ENCODE measurements at regions not wholly inside any gene's neighbourhood (a gene's known extent, or its start where the extent isn't known, plus 50 kb on each side); places are given as distances from the start of the nearest gene placed in this dataset.
"Not testable (repeated sequence)": the region's sequence is repeated elsewhere in the genome, so short reads cannot be mapped to it uniquely, and the experiment has no call there.

GRCh38 chr2:16415861-16416260, 249.8 kb downstream of the CYRIA start:
- Mint-ChIP-seq H3K27me3 (peaks cover 8 to 35% of the 10 kb centered on the region in 2 donors), H3K9me3 (peaks cover 10% of the 10 kb centered on the region)
- not testable (repeated sequence) for DNase-seq (ENCODE audit: low spot score); H3K36me3 Mint-ChIP-seq; ATAC-seq; H3K4me1 Mint-ChIP-seq (ENCODE audit: low read depth in 2 of 2); H3K4me3 Mint-ChIP-seq; H3K27ac Mint-ChIP-seq

DNA sequence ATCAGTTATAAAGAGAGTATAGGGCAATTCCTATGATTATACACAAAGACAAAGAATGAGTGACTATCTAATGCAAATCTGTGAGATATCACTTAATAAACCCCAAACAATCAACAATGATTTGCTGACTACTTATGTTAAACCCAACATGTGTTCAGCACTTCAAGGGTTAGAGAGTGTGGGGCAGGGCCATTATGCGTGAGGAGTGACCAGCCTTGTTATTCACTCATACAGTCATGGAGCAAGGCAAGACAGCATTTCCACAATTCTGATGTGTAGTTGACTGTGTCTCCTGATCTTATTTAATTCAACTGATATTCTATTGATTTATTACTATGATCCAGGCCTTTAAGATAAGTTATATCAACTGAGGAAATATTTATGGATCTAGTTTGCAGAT, 251.7 kb downstream of the CYRIA start:
- H3K27ac Mint-ChIP-seq, result no peak overlapping the region
- H3K27me3 Mint-ChIP-seq, result peaks cover 3 to 35% of the 10 kb centered on the region in 2 donors
- H3K9me3 Mint-ChIP-seq, result peaks cover 14% of the 10 kb centered on the region
- H3K4me3 Mint-ChIP-seq, result no peak overlapping the region
- ATAC-seq (no peak), DNase-seq (ENCODE audit: low spot score) (no peak)
- H3K36me3 Mint-ChIP-seq, result no peaks in the 10 kb centered on the region
- H3K4me1 Mint-ChIP-seq (ENCODE audit: low read depth in 2 of 2), result no peaks in the 10 kb centered on the region

GRCh38 chr2:16413285-16413684, 252.3 kb downstream of the CYRIA start:
- no peak for ATAC-seq
- no peak overlapping the region for H3K4me3 Mint-ChIP-seq

GRCh38 chr2:16412321-16413030, 253.2 kb downstream of the CYRIA start:
- Mint-ChIP-seq H3K36me3 (no peaks in the 10 kb centered on the region), H3K9me3 (peaks cover 14% of the 10 kb centered on the region), H3K4me1 (ENCODE audit: low read depth in 2 of 2) (no peaks in the 10 kb centered on the region), H3K4me3 (no peak overlapping the region), H3K27ac (no peak overlapping the region), H3K27me3 (peaks cover 3 to 35% of the 10 kb centered on the region in 2 donors)
- DNase-seq (ENCODE audit: low spot score) (no peak), ATAC-seq (no peak)

More at GRCh38 chr2:16413285-16413684, 252.3 kb downstream of the CYRIA start:
- Mint-ChIP-seq H3K36me3 (no peaks in the 10 kb centered on the region), H3K4me1 (ENCODE audit: low read depth in 2 of 2) (no peaks in the 10 kb centered on the region), H3K27ac (no peak overlapping the region), H3K27me3 (peaks cover 3 to 35% of the 10 kb centered on the region in 2 donors), H3K9me3 (peaks cover 14% of the 10 kb centered on the region)
- DNase-seq (ENCODE audit: low spot score), result no peak

DNA sequence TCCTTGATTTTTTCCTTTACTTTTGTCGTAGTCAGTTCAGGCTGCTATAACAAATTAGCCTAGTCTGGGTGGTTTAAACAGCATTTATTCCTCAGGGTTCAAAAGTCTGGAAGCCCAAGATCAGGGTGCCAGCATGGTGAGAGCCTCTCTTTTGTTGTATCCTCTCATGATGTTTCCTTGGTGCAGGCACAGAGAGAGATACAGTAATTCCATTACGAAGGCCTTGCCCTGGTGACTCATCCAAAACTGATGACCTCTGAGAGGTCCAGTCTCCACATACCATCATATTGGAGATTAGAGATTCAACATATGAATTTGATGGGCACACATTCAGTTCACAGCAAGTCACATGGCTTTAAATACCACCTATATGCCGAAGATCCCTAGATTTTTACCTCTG, 253.8 kb downstream of the CYRIA start:
- peaks cover 14% of the 10 kb centered on the region for H3K9me3 Mint-ChIP-seq
- no peak for ATAC-seq
- peaks cover 3 to 35% of the 10 kb centered on the region in 2 donors for H3K27me3 Mint-ChIP-seq
- H3K27ac Mint-ChIP-seq, result no peak overlapping the region
- DNase-seq (ENCODE audit: low spot score), result no peak
- no peaks in the 10 kb centered on the region for H3K36me3 Mint-ChIP-seq
- H3K4me1 Mint-ChIP-seq (ENCODE audit: low read depth in 2 of 2), result no peaks in the 10 kb centered on the region
- H3K4me3 Mint-ChIP-seq, result no peak overlapping the region

- H3K27ac Mint-ChIP-seq, result no peak overlapping the region
- no peak overlapping the region for H3K4me3 Mint-ChIP-seq
- H3K27me3 Mint-ChIP-seq, result peaks cover 3 to 28% of the 10 kb centered on the region in 2 donors
- no peak for DNase-seq (ENCODE audit: low spot score)
- H3K36me3 Mint-ChIP-seq, result no peaks in the 10 kb centered on the region
- no peaks in the 10 kb centered on the region for H3K4me1 Mint-ChIP-seq (ENCODE audit: low read depth in 2 of 2)
- no peak for ATAC-seq
- peaks cover 14% of the 10 kb centered on the region for H3K9me3 Mint-ChIP-seq
Observed at GRCh38 chr2:16409849-16410248, 255.8 kb downstream of the CYRIA start.

DNA sequence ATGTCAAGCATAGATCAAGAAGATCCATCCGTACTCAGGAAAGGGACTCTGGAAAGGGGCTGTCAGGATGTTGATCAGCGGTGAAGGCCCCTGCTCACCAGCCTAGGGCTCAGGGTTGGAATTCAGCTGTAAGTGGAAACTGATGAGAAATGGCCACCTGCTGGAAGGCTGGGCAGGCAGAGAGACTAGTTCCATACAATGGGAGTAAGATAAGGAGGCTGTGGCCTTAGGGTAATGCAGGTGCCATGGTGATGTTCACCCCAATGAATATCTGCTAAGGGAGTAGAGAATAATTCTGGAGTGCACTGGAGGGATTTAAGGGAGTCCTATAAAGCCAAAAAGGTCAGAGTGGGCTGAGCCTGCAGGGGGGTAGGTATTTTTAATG, 256.6 kb downstream of the CYRIA start:
- Mint-ChIP-seq H3K4me1 (ENCODE audit: low read depth in 2 of 2) (no peaks in the 10 kb centered on the region), H3K27ac (no peak overlapping the region), H3K4me3 (no peak overlapping the region), H3K9me3 (peaks cover 14% of the 10 kb centered on the region), H3K36me3 (no peaks in the 10 kb centered on the region), H3K27me3 (peaks cover 3 to 28% of the 10 kb centered on the region in 2 donors)
- ATAC-seq (no peak), DNase-seq (ENCODE audit: low spot score) (no peak)

- no peak overlapping the region for H3K4me3 Mint-ChIP-seq
- no peak overlapping the region for H3K27ac Mint-ChIP-seq
- ATAC-seq, result no peak
- peaks cover 14% of the 10 kb centered on the region for H3K9me3 Mint-ChIP-seq
- H3K36me3 Mint-ChIP-seq, result no peaks in the 10 kb centered on the region
- H3K4me1 Mint-ChIP-seq (ENCODE audit: low read depth in 2 of 2), result no peaks in the 10 kb centered on the region
- peaks cover 3 to 28% of the 10 kb centered on the region in 2 donors for H3K27me3 Mint-ChIP-seq
- no peak for DNase-seq (ENCODE audit: low spot score)
Observed at GRCh38 chr2:16408331-16409005, 257.2 kb downstream of the CYRIA start.

DNA sequence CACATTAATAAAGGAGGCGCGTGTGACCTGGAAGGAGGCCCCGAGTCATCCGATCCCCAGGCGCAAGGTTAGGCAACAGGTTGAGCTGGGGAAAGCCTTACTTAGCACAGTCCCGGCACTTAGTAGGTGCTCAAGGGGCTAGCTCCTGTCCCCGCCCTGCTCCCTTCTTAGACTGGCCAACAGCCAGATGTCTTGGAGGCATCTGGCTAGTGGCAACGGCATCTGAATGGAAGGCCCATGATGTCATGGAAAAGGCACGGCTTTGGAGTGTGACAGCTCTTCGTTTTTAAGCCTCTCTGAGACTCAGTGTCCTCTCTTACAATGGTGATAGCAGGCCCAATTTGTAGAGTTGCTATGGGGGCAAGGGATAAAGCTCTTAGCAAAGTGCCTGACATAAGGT, 258.3 kb downstream of the CYRIA start:
- DNase-seq (ENCODE audit: low spot score), result no peak
- Mint-ChIP-seq H3K4me3 (no peak overlapping the region), H3K36me3 (no peaks in the 10 kb centered on the region), H3K4me1 (ENCODE audit: low read depth in 2 of 2) (no peaks in the 10 kb centered on the region), H3K9me3 (peaks cover 10% of the 10 kb centered on the region), H3K27me3 (peaks cover 3 to 19% of the 10 kb centered on the region in 2 donors), H3K27ac (no peak overlapping the region)
- ATAC-seq, result no peak

- DNase-seq (ENCODE audit: low spot score), result no peak
- ATAC-seq, result no peak
- H3K27me3 Mint-ChIP-seq, result peaks cover 2 to 12% of the 10 kb centered on the region in 2 donors
- no peaks in the 10 kb centered on the region for H3K4me1 Mint-ChIP-seq (ENCODE audit: low read depth in 2 of 2)
- no peak overlapping the region for H3K27ac Mint-ChIP-seq
- no peak overlapping the region for H3K4me3 Mint-ChIP-seq
- no peaks in the 10 kb centered on the region for H3K36me3 Mint-ChIP-seq
- H3K9me3 Mint-ChIP-seq, result peaks cover 10% of the 10 kb centered on the region
Observed at GRCh38 chr2:16406496-16407289, 258.9 kb downstream of the CYRIA start.

DNA sequence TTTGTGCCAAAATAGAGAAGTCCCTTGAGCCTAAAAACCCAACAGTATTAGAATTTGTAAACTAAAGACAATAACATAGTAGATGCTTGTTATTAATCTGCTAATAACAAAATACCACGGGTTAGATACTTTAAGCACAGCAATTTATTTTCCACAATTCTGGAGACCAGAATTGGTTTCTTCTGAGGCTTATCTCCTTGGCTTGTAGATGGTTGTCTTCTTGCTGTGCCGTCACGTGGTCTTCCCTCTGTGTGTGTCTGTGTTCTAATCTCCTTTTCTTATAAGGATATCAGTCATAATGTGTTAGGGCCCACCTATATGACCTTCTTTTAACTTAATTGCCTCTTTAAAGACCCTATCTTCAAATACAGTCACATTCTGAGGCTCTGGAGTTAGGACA, 260.1 kb downstream of the CYRIA start:
- Mint-ChIP-seq H3K36me3 (no peaks in the 10 kb centered on the region), H3K27me3 (peaks cover 0 to 7% of the 10 kb centered on the region in 2 donors), H3K9me3 (peaks cover 4% of the 10 kb centered on the region), H3K4me1 (ENCODE audit: low read depth in 2 of 2) (no peaks in the 10 kb centered on the region), H3K27ac (no peak overlapping the region), H3K4me3 (no peak overlapping the region)
- no peak for DNase-seq (ENCODE audit: low spot score)
- no peak for ATAC-seq

GRCh38 chr2:16404551-16405300, 260.9 kb downstream of the CYRIA start:
- Mint-ChIP-seq H3K4me1 (ENCODE audit: low read depth in 2 of 2) (no peaks in the 10 kb centered on the region), H3K36me3 (no peaks in the 10 kb centered on the region)

GRCh38 chr2:16404146-16404545, 261.5 kb downstream of the CYRIA start:
- Mint-ChIP-seq H3K27ac (no peak overlapping the region), H3K9me3 (no peaks in the 10 kb centered on the region), H3K4me3 (no peak overlapping the region), H3K36me3 (no peaks in the 10 kb centered on the region), H3K27me3 (no peaks in the 10 kb centered on the region), H3K4me1 (ENCODE audit: low read depth in 2 of 2) (no peaks in the 10 kb centered on the region)
- DNase-seq (ENCODE audit: low spot score) (no peak), ATAC-seq (no peak)

More at GRCh38 chr2:16404551-16405300, 260.9 kb downstream of the CYRIA start:
- Mint-ChIP-seq H3K4me3 (no peak overlapping the region), H3K27me3 (peaks cover 0 to 2% of the 10 kb centered on the region in 2 donors), H3K27ac (no peak overlapping the region), H3K9me3 (peaks cover under 1% of the 10 kb centered on the region)
- DNase-seq (ENCODE audit: low spot score), result no peak
- no peak for ATAC-seq
